ENCODE measurements at regions not wholly inside any gene's neighbourhood (a gene's known extent, or its start where the extent isn't known, plus 50 kb on each side); places are given as distances from the start of the nearest gene placed in this dataset.

DNA sequence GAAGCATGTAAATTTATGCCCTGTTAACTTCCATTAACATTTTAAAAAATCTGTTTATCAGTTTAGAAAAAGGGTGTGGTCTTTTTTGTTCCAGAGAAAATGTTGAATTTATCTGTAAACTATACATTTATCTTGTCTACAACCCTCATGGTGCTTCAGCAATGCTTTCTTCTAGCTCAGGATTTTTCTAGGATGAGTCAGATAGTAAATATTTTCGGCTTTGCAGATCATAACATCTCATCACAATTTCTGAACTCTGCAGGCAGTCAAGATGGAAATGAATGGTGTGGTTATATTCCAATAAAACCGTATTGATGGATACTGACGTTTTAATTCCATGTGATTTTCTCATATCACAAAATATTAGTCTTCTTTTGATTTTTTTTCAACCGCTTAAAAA, 70.5 kb upstream of the FOXB1 start:
- Histone ChIP-seq H4K20me1 (ENCODE audit: control insufficient read depth, insufficient read depth, low read length, poor library complexity, severe bottlenecking) (no peaks in the 10 kb centered on the region), H3K4me2 (replicated peaks; ENCODE audit: low read depth, low read length, poor library complexity, severe bottlenecking) (no peak overlapping the region), H3K27me3 (replicated peaks in 1 of 4; ENCODE audit: control extremely low read depth in 1 of 4, control insufficient read depth in 3 of 4, insufficient read depth in 4 of 4, low read length in 3 of 4) (no peaks in the 10 kb centered on the region), H3K79me2 (ENCODE audit: control insufficient read depth, insufficient read depth, low read length) (no peaks in the 10 kb centered on the region), H3K9ac (ENCODE audit: low read length) (no peak overlapping the region), H3K4me1 (ENCODE audit: control insufficient read depth in 2 of 2, insufficient read depth in 2 of 2, low read length in 2 of 2) (no peaks in the 10 kb centered on the region), H2AFZ (ENCODE audit: insufficient read depth, low read depth, low read length, poor library complexity, severe bottlenecking) (no peak overlapping the region), H3K4me3 (ENCODE audit: control extremely low read depth in 1 of 5, extremely low read depth in 1 of 5, insufficient read depth in 1 of 5, low read depth in 2 of 5, low read length in 4 of 5) (no peak overlapping the region), H3K36me3 (replicated peaks in 1 of 2; ENCODE audit: control extremely low read depth in 1 of 2, control insufficient read depth in 1 of 2, extremely low read depth in 1 of 2, insufficient read depth in 2 of 2, low read length in 1 of 2) (no peaks in the 10 kb centered on the region), H3K9me3 (ENCODE audit: control extremely low read depth in 1 of 3, control insufficient read depth in 2 of 3, insufficient read depth in 1 of 3, low read length in 2 of 3) (no peaks in the 10 kb centered on the region), H3K27ac (ENCODE audit: low read length in 2 of 2) (no peak overlapping the region)
- WGBS (ENCODE audit: insufficient coverage) = no CpG with 5 or more reads among the region's 4 CpGs
- H3K9me3 Mint-ChIP-seq (ENCODE audit: insufficient read depth) = no peaks in the 10 kb centered on the region
- no peaks in the 10 kb centered on the region for H3K4me1 Mint-ChIP-seq
- DNase-seq (no peak), ATAC-seq (ENCODE audit: low read depth) (no peak)
- intact Hi-C loops (cut with micrococcal nuclease) = no loop called here
- no peak overlapping the region for H3K4me3 Mint-ChIP-seq
- CTCF ChIA-PET = no interaction called here
- no peak for TF ChIP-seq EZH2 (IDR thresholded peaks at IDR 0.05; ENCODE audit: borderline replicate concordance, insufficient read depth, low read depth, low read length, poor library complexity, severe bottlenecking)
- TF ChIP-seq, protein P1, sequence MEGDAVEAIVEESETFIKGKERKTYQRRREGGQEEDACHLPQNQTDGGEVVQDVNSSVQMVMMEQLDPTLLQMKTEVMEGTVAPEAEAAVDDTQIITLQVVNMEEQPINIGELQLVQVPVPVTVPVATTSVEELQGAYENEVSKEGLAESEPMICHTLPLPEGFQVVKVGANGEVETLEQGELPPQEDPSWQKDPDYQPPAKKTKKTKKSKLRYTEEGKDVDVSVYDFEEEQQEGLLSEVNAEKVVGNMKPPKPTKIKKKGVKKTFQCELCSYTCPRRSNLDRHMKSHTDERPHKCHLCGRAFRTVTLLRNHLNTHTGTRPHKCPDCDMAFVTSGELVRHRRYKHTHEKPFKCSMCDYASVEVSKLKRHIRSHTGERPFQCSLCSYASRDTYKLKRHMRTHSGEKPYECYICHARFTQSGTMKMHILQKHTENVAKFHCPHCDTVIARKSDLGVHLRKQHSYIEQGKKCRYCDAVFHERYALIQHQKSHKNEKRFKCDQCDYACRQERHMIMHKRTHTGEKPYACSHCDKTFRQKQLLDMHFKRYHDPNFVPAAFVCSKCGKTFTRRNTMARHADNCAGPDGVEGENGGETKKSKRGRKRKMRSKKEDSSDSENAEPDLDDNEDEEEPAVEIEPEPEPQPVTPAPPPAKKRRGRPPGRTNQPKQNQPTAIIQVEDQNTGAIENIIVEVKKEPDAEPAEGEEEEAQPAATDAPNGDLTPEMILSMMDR (IDR thresholded peaks at IDR 0.05) = no peak
- H3K27me3 Mint-ChIP-seq = peaks cover 12% of the 10 kb centered on the region
- no peak overlapping the region for H3K27ac Mint-ChIP-seq
- POLR2A ChIA-PET = no interaction called here

DNA sequence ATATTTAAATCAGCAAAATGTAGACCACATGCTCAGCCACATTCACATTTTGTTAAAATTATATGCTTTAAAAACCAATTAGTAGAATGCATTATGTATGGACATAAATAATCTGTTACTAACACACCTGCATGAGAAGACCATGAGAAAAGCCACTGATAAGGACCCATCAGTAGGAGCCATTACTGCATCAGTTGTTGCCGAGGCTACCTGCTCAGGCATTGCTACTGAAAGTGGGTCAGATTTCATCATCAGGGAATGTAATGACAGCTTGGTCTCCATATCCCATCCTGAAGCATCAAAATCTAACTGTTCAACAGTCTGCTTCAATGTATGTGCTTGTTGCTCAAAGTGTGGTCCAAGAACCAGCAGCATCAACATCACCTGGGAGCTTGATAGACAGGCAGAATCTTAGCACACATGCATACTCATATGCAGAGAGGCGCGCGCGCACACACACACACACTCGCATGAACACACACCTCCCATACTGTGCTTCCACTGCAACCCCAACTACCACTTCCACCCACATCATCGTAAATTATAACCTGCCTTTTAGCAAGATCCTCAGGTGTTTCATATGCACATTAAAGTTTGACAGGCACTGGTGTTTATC, 72.4 kb upstream of the FOXB1 start:
- Histone ChIP-seq H3K4me1 (ENCODE audit: control insufficient read depth in 2 of 2, insufficient read depth in 2 of 2, low read length in 2 of 2) (no peaks in the 10 kb centered on the region), H3K36me3 (replicated peaks in 1 of 2; ENCODE audit: control extremely low read depth in 1 of 2, control insufficient read depth in 1 of 2, extremely low read depth in 1 of 2, insufficient read depth in 2 of 2, low read length in 1 of 2) (no peaks in the 10 kb centered on the region), H3K4me3 (ENCODE audit: control extremely low read depth in 1 of 5, extremely low read depth in 1 of 5, insufficient read depth in 1 of 5, low read depth in 2 of 5, low read length in 4 of 5) (no peak overlapping the region), H3K9me3 (ENCODE audit: control extremely low read depth in 1 of 3, control insufficient read depth in 2 of 3, insufficient read depth in 1 of 3, low read length in 2 of 3) (peaks cover 0 to 1% (median 0%) of the 10 kb centered on the region in 3 donors), H3K27me3 (replicated peaks in 1 of 4; ENCODE audit: control extremely low read depth in 1 of 4, control insufficient read depth in 3 of 4, insufficient read depth in 4 of 4, low read length in 3 of 4) (no peaks in the 10 kb centered on the region), H3K4me2 (replicated peaks; ENCODE audit: low read depth, low read length, poor library complexity, severe bottlenecking) (no peak overlapping the region), H3K27ac (ENCODE audit: low read length in 2 of 2) (no peak overlapping the region), H3K79me2 (ENCODE audit: control insufficient read depth, insufficient read depth, low read length) (no peaks in the 10 kb centered on the region), H2AFZ (ENCODE audit: insufficient read depth, low read depth, low read length, poor library complexity, severe bottlenecking) (no peak overlapping the region), H4K20me1 (ENCODE audit: control insufficient read depth, insufficient read depth, low read length, poor library complexity, severe bottlenecking) (no peaks in the 10 kb centered on the region), H3K9ac (ENCODE audit: low read length) (no peak overlapping the region)
- ChIA-PET CTCF (no interaction called here), POLR2A (no interaction called here)
- DNase-seq (no peak), ATAC-seq (ENCODE audit: low read depth) (no peak)
- peaks cover 14% of the 10 kb centered on the region for H3K27me3 Mint-ChIP-seq
- intact Hi-C loops (cut with micrococcal nuclease) = no loop called here
- H3K9me3 Mint-ChIP-seq (ENCODE audit: insufficient read depth) = no peaks in the 10 kb centered on the region
- H3K27ac Mint-ChIP-seq = no peak overlapping the region
- H3K4me3 Mint-ChIP-seq = no peak overlapping the region
- TF ChIP-seq EZH2 (IDR thresholded peaks at IDR 0.05; ENCODE audit: borderline replicate concordance, insufficient read depth, low read depth, low read length, poor library complexity, severe bottlenecking) = no peak
- TF ChIP-seq, protein P1 (IDR thresholded peaks at IDR 0.05) = no peak
- 95% methylated on average over 4 of the region's 7 CpGs for WGBS (ENCODE audit: insufficient coverage)
- H3K4me1 Mint-ChIP-seq = no peaks in the 10 kb centered on the region
